Kidney (tissue), 13 donors: ENCODE measurements at regions not wholly inside any gene's neighbourhood (a gene's known extent, or its start where the extent isn't known, plus 50 kb on each side); places are given as distances from the start of the nearest gene placed in this dataset.

Experiments
- DNase-seq, 5 donors: peaks; one replicate each; pipeline ENCODE4 v3.0.0-alpha.2; 2013 to 2020
- FAIRE-seq: peaks from 2 replicates; lab custom pipeline; 2012; peaks lifted over from hg19 to GRCh38; lab: Jason Lieb, UNC
- H3K27ac ChIP-seq, 2 donors: one replicate each; pipeline ENCODE4 v1.7.0; 2013; ENCODE audit warnings: low read depth in 2 of 2, low read length in 2 of 2, inconsistent platforms in 1 of 2
- H3K27me3 ChIP-seq: one replicate; pipeline ENCODE4 v1.7.1; 2013; ENCODE audit warnings: low read length, inconsistent platforms; ENCODE audit not compliant: control insufficient read depth, insufficient read depth
- H3K36me3 ChIP-seq, 3 donors: one replicate each; pipeline versions ENCODE4 v1.7.0 to v1.7.1; 2013; ENCODE audit warnings: low read length in 3 of 3, control low read depth in 1 of 3, inconsistent platforms in 1 of 3; ENCODE audit not compliant: insufficient read depth in 3 of 3, control insufficient read depth in 2 of 3
- H3K4me1 ChIP-seq, 3 donors: one replicate each; pipeline versions ENCODE4 v1.7.0 to v1.7.1; 2013; ENCODE audit warnings: low read length in 3 of 3, inconsistent platforms in 1 of 3, low read depth in 1 of 3; ENCODE audit not compliant: control insufficient read depth in 2 of 3, insufficient read depth in 2 of 3
- H3K4me3 ChIP-seq, 3 donors: one replicate each; pipeline versions ENCODE4 v1.7.0 to v1.8.1; 2013; ENCODE audit warnings: low read length in 3 of 3, control low read depth in 1 of 3, inconsistent platforms in 1 of 3
- H3K9ac ChIP-seq, 3 donors: one replicate each; pipeline versions ENCODE4 v1.7.0 to v1.7.1; 2013; ENCODE audit warnings: low read length in 3 of 3, control low read depth in 1 of 3, inconsistent platforms in 1 of 3
- H3K9me3 ChIP-seq, 3 donors: one replicate each; pipeline versions ENCODE4 v1.7.0 to v1.7.1; 2013; ENCODE audit warnings: low read length in 3 of 3, control low read depth in 1 of 3, inconsistent platforms in 1 of 3; ENCODE audit not compliant: control insufficient read depth in 2 of 3, insufficient read depth in 1 of 3
- intact Hi-C: fragments of 100-400 bp; cut with DNase I; formaldehyde crosslinking; loops from one replicate; pipeline ENCODE4 v1.11.1; 2022
- TF ChIP-seq, protein P1 (sequence below): IDR thresholded peaks from 3 replicates; pipeline ENCODE4 v1.5.1; 2012; ENCODE audit warnings: mild to moderate bottlenecking, moderate library complexity, borderline replicate concordance; ENCODE audit not compliant: insufficient read depth; ENCODE audit errors: extremely low read depth
- donor health status: control.
- donor health status: control.
- donor health status: control.
- donor health status: control.
- donor health status: control.
- donor health status: DM: yes; HTN: yes; CAD: no.
- donor health status: Normal renal cell carcinoma (clear cell type).

DNA sequence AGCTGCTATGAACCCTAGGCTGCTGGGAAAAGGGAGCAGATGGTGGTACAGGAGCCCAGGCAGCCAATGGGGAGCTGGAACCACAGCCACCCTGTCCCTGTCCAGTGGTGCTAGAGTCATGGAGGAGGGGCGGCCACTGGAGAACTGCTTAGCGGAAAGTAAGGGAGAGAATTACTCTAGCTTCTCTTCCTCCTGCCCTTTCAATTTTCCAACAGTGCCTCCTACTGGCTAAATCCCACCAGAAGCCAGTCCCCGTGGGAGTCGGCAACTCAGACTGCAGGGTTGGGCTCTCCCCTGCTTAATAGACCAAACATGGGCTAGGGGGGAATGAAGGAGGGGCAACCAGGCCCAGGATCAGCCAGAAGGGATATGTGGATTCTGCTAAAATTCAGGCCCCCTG is 154.5 kb downstream of the ACTL8 start:
- DNase-seq (peak in 1 of 5 donors; percentile 14), FAIRE-seq (no peak)
- intact Hi-C loops = no loop called here
- H3K4me1 ChIP-seq = no peaks in the 10 kb centered on the region
- no peak overlapping the region for H3K27ac ChIP-seq
- no peak overlapping the region for H3K4me3 ChIP-seq
- H3K9ac ChIP-seq = no peak overlapping the region
- TF ChIP-seq, protein P1, sequence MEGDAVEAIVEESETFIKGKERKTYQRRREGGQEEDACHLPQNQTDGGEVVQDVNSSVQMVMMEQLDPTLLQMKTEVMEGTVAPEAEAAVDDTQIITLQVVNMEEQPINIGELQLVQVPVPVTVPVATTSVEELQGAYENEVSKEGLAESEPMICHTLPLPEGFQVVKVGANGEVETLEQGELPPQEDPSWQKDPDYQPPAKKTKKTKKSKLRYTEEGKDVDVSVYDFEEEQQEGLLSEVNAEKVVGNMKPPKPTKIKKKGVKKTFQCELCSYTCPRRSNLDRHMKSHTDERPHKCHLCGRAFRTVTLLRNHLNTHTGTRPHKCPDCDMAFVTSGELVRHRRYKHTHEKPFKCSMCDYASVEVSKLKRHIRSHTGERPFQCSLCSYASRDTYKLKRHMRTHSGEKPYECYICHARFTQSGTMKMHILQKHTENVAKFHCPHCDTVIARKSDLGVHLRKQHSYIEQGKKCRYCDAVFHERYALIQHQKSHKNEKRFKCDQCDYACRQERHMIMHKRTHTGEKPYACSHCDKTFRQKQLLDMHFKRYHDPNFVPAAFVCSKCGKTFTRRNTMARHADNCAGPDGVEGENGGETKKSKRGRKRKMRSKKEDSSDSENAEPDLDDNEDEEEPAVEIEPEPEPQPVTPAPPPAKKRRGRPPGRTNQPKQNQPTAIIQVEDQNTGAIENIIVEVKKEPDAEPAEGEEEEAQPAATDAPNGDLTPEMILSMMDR = no peak
- H3K36me3 ChIP-seq = no peaks in the 10 kb centered on the region
- H3K27me3 ChIP-seq = no peaks in the 10 kb centered on the region
- H3K9me3 ChIP-seq = peaks cover 0 to 11% (median 0%) of the 10 kb centered on the region in 3 donors

- FAIRE-seq (no peak), DNase-seq (no peak)
- Histone ChIP-seq H3K27ac (no peak overlapping the region), H3K4me1 (no peaks in the 10 kb centered on the region), H3K9me3 (no peaks in the 10 kb centered on the region), H3K4me3 (no peak overlapping the region), H3K9ac (no peak overlapping the region), H3K36me3 (no peaks in the 10 kb centered on the region), H3K27me3 (no peaks in the 10 kb centered on the region)
- intact Hi-C loops = no loop called here
- TF ChIP-seq, protein P1 = no peak
Observed at GRCh38 chr1:17911791-17912190, 156.7 kb downstream of the ACTL8 start.

- Histone ChIP-seq H3K36me3 (no peaks in the 10 kb centered on the region), H3K9me3 (no peaks in the 10 kb centered on the region), H3K27ac (no peak overlapping the region), H3K4me1 (no peaks in the 10 kb centered on the region), H3K4me3 (no peak overlapping the region), H3K9ac (no peak overlapping the region), H3K27me3 (no peaks in the 10 kb centered on the region)
- intact Hi-C loops = no loop called here
- no peak for DNase-seq
- no peak for FAIRE-seq
- TF ChIP-seq, protein P1 = no peak
Observed at GRCh38 chr1:17912491-17912890, 157.4 kb downstream of the ACTL8 start.
